ENCODE measurements at regions not wholly inside any gene's neighbourhood (a gene's known extent, or its start where the extent isn't known, plus 50 kb on each side); places are given as distances from the start of the nearest gene placed in this dataset.
A peak's percentile ranks its signal among the peaks of the same experiment; 100 is the strongest.

DNA sequence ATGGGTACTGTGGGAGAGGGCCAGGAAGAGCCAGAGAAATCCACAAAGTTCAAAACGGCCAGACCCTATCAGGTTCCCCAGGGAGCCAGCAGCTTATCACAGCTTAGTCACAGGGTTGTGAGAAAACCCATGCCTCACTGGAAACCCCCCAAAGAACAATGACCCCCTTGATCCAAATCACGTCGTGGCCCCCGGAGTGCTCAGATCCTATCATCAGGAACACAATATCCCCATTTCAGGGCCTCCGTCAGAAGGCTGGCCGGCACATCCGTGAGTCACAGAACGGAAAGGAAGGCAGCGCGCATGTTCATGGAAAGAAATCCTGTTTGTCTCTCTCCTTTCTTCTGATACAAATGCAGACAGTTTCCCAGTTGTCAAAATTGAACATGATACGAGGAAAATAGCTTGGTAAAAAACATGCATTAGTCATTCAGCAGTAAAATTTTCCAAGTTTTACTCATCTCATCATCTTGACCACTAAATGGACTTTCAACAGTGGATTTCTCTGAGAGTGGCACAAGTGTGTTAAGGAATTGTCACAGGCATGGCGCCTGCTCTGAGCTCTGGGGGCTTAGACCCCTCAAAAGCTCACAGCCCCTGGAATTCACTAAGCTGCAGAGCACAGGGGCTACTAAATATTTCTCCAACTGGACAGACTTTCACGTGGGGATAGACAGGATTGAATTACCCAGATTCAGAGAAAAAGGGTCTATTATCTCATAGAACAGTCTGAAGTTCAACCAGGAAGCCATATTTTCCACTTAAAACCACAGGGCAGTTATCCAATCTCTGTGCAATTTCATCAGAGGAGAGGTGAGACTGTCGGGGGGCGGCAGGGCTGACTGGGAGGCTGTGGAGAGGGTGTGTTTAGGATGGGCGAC lies 124.8 kb downstream of the RIPK4 start:
- no peaks in the 10 kb centered on the region for H3K36me3 ChIP-seq
- peak; percentile 35 to 80 for TF ChIP-seq POLR2AphosphoS5 (IDR thresholded peaks at IDR 0.05; ENCODE audit: insufficient read depth in 1 of 2, low read depth in 1 of 2)
- TF ChIP-seq, protein P1, sequence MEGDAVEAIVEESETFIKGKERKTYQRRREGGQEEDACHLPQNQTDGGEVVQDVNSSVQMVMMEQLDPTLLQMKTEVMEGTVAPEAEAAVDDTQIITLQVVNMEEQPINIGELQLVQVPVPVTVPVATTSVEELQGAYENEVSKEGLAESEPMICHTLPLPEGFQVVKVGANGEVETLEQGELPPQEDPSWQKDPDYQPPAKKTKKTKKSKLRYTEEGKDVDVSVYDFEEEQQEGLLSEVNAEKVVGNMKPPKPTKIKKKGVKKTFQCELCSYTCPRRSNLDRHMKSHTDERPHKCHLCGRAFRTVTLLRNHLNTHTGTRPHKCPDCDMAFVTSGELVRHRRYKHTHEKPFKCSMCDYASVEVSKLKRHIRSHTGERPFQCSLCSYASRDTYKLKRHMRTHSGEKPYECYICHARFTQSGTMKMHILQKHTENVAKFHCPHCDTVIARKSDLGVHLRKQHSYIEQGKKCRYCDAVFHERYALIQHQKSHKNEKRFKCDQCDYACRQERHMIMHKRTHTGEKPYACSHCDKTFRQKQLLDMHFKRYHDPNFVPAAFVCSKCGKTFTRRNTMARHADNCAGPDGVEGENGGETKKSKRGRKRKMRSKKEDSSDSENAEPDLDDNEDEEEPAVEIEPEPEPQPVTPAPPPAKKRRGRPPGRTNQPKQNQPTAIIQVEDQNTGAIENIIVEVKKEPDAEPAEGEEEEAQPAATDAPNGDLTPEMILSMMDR (IDR thresholded peaks at IDR 0.05): no peak
- no peaks in the 10 kb centered on the region for H3K9me3 ChIP-seq
- no peaks in the 10 kb centered on the region for H3K27me3 ChIP-seq
- no peak overlapping the region for H3K4me3 ChIP-seq
- H3K27ac ChIP-seq: peak overlapping the region; percentile 86
- DNase-seq (ENCODE audit: extremely low spot score in 2 of 2): peak in 1 of 2 donors; percentile 95
- H3K4me1 ChIP-seq: peaks cover 18% of the 10 kb centered on the region
- intact Hi-C loops (cut with DNase I): no loop called here

DNA sequence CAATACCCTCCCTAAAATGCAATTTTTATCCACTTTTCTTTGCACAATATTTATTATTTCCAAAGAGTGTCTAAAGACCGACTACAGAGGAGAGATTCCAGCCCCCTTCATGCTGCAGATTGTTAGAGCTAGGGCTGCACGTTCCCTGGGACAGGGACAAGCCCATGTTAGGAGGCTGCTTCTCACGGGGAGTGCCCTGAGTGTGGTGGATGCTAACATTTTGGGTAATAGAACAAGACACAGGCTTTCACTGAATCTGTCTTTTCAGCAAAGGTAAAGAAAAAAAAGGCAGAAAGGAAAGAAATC lies 125.4 kb downstream of the RIPK4 start:
- DNase-seq (ENCODE audit: extremely low spot score in 2 of 2): no peak
- intact Hi-C loops (cut with DNase I): no loop called here
- Histone ChIP-seq H3K27ac (peak overlapping the region; percentile 86), H3K4me3 (no peak overlapping the region), H3K27me3 (no peaks in the 10 kb centered on the region), H3K36me3 (no peaks in the 10 kb centered on the region), H3K4me1 (peaks cover 18% of the 10 kb centered on the region), H3K9me3 (no peaks in the 10 kb centered on the region)
- TF ChIP-seq POLR2A (IDR thresholded peaks at IDR 0.05) (no peak), POLR2AphosphoS5 (IDR thresholded peaks at IDR 0.05; ENCODE audit: insufficient read depth in 1 of 2, low read depth in 1 of 2) (no peak)
- TF ChIP-seq, protein P1 (IDR thresholded peaks at IDR 0.05): no peak

DNA sequence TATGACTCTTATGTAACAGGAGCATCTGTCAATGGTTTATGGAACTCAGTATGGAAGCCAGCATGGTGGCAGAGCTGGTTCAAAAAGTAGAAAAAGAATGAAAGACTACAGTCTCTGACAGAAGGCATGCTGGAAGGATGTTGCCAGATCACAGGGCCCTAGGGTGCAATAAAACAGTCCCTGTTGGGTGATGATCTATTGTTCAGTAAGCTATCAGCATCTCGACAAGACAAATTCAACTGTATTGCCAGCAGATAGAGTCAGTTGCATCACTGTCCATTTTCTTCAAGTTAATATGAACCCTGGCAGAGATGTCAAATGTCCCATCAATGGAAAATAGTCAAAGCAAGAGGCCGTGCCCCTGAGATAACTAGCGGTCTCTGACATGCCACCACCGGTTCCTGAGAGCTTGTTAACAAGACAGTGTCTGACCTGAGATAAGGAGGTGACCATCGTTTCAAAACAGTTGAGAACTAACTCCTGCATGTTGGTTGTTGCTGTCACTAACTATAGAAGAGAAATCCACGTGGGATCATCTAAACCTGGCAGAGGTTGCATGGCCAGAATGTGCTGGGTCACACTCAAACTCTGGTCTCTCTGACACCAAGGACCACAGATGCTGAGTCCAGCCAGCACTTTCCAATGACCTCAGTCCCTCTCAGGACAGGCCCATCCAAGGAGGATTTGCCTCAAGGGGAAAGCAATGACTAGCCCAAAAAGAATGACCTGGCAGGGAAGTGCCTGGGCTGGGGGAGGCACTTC lies 125.9 kb downstream of the RIPK4 start:
- DNase-seq (ENCODE audit: extremely low spot score in 2 of 2): no peak
- intact Hi-C loops (cut with DNase I): no loop called here
- TF ChIP-seq POLR2A (IDR thresholded peaks at IDR 0.05): no peak
- no peaks in the 10 kb centered on the region for H3K9me3 ChIP-seq
- peaks cover 18% of the 10 kb centered on the region for H3K4me1 ChIP-seq
- no peak overlapping the region for H3K4me3 ChIP-seq
- H3K27ac ChIP-seq: peak overlapping the region; percentile 86
- no peaks in the 10 kb centered on the region for H3K27me3 ChIP-seq
- no peaks in the 10 kb centered on the region for H3K36me3 ChIP-seq

DNA sequence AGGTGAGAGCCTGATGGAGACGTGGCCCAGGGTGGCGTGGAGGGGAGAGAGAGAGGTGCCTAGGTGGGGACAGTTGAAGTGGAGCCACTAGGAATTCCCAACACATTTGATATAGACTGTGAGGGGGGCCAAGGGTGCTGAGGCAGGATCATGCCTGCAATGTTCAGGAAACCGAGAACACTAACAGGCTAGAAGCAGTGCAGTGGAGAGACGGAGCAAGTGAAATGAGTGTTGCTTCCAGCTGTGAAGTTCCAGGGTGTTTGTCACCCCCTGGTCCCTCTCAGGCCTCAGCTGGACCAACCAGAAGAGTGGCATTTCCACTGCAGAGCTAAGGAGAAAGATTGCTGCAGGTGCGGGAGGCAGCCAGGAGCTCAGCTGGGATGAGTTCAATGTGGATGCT lies 127.1 kb downstream of the RIPK4 start:
- Histone ChIP-seq H3K27me3 (no peaks in the 10 kb centered on the region), H3K4me3 (no peak overlapping the region)
- intact Hi-C loops (cut with DNase I): no loop called here

DNA sequence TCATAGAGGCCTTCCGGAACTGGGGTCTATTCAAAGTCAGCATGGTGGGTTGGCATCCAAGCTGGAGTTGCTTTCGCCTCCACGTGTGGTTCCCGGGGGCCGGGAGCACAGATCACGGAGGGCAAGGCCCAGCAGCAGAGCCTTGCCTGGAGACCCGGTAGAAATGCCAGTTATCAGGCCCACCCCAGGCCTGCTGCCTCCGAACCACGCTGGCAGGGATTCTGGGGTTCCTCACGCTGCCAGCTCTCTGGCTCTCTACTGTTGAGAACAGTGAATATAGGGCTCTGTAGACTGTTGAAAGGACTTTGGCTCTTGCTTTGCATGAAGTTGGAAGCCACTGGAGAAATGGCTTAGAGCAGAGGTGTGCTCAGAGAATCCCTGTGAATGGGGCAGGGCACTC lies 127.5 kb downstream of the RIPK4 start:
- TF ChIP-seq, protein P1 (IDR thresholded peaks at IDR 0.05): no peak
- TF ChIP-seq POLR2A (IDR thresholded peaks at IDR 0.05) (no peak), POLR2AphosphoS5 (IDR thresholded peaks at IDR 0.05; ENCODE audit: insufficient read depth in 1 of 2, low read depth in 1 of 2) (no peak)
- no peaks in the 10 kb centered on the region for H3K36me3 ChIP-seq
- no peak overlapping the region for H3K27ac ChIP-seq

More for the DNA sequence above, 127.1 kb downstream of the RIPK4 start:
- no peak for DNase-seq (ENCODE audit: extremely low spot score in 2 of 2)
- no peak overlapping the region for H3K27ac ChIP-seq
- H3K4me1 ChIP-seq: peaks cover 18% of the 10 kb centered on the region
- TF ChIP-seq POLR2AphosphoS5 (IDR thresholded peaks at IDR 0.05; ENCODE audit: insufficient read depth in 1 of 2, low read depth in 1 of 2) (no peak), POLR2A (IDR thresholded peaks at IDR 0.05) (no peak)
- TF ChIP-seq, protein P1 (IDR thresholded peaks at IDR 0.05): no peak
- no peaks in the 10 kb centered on the region for H3K36me3 ChIP-seq
- H3K9me3 ChIP-seq: no peaks in the 10 kb centered on the region

More for the DNA sequence above, 127.5 kb downstream of the RIPK4 start:
- Histone ChIP-seq H3K27me3 (no peaks in the 10 kb centered on the region), H3K4me1 (peaks cover 18% of the 10 kb centered on the region), H3K9me3 (no peaks in the 10 kb centered on the region), H3K4me3 (no peak overlapping the region)
- no peak for DNase-seq (ENCODE audit: extremely low spot score in 2 of 2)
- intact Hi-C loops (cut with DNase I): no loop called here

Measured in vagina (tissue), 2 donors.